HPDE6-E6E7 (cell line): ENCODE measurements at regions not wholly inside any gene's neighbourhood (a gene's known extent, or its start where the extent isn't known, plus 50 kb on each side); places are given as distances from the start of the nearest gene placed in this dataset.

Experiments
- DNase-seq: peaks from one replicate; pipeline ENCODE4 v3.0.0; 2011; ENCODE audit warnings: missing footprints; ENCODE audit errors: extremely low spot score

GRCh38 chr7:25314731-25315267 lies 86.5 kb upstream of the NPVF start:
- no peak for DNase-seq

- no peak for DNase-seq
These were observed 88.1 kb upstream of the NPVF start for GRCh38 chr7:25316366-25316765.

DNA sequence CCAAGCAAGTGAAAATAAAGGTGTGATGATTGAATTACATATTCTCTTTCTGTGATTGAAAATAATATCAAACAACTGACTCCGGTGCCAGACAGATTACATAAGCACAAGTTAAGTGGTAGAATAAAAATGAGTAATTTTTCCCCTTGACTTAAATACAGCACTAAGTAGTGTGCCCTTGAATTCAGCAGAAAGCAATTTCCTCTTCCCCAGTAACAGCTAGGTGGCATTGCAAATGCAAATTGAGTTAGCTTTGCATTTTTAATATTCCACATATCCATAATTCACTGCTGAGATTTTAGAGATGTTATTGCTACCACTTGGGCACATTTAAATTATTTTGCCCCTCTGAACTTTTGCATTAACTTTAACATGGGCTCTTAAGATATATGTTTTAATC lies 89.8 kb upstream of the NPVF start:
- no peak for DNase-seq

GRCh38 chr7:25319707-25320106 lies 91.4 kb upstream of the NPVF start:
- no peak for DNase-seq

GRCh38 chr7:25320791-25321190 lies 92.5 kb upstream of the NPVF start:
- DNase-seq = no peak

DNA sequence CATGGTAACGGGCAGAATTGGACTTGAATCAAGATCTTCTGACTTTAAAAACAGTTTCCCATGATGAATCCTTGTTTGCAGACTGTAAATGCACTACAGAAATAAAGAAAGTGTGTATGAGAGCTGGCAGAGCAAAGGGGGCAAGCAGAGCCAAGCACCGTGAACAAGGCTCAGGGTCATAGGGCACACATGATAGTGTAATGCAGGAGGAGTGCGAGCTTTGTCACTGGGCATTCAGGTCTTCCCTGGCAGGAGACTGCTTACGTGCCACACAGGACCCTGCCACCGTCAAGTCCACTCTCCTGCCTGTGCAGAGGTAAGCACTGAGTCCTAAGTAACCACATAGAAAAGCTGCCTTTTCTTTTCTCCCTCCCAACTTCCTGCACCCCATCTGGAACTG lies 93.1 kb upstream of the NPVF start:
- no peak for DNase-seq

GRCh38 chr7:25322473-25322872 lies 94.2 kb upstream of the NPVF start:
- DNase-seq = no peak

- no peak for DNase-seq
These were observed 97.0 kb upstream of the NPVF start for GRCh38 chr7:25325186-25325757.

DNA sequence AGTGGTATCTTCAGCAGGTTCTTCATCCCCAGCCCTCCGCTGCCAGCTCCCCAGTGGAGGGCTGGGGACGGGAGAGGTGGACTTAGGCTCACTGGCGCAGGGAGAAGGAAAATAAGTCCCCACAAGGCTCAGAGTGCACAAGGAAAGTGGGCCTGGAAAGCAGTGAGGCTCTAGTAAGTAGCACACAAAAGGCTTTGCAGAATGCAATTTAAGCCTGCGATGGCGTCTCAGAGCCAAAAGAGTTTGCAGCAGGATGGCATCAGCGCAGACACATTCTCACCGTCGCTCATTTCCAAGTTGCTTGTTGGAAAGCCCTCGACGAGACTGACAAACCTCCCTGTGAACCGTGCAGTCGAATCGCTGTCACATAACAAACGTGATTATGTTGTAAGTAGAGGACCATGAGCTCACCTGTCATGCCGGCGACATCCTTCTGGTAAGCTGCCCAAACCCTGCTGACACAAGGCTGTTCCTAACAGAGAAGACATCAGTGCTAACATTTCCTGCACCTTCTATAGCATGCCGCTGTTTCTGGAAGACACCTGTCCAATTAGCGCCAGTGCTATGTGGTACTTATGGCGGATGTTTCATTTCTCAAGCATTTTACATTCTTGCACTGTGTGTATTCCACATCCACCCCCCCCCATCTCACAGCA lies 98.3 kb upstream of the NPVF start:
- no peak for DNase-seq

- DNase-seq = no peak
These were observed 101.5 kb upstream of the NPVF start for GRCh38 chr7:25329815-25330214.

DNA sequence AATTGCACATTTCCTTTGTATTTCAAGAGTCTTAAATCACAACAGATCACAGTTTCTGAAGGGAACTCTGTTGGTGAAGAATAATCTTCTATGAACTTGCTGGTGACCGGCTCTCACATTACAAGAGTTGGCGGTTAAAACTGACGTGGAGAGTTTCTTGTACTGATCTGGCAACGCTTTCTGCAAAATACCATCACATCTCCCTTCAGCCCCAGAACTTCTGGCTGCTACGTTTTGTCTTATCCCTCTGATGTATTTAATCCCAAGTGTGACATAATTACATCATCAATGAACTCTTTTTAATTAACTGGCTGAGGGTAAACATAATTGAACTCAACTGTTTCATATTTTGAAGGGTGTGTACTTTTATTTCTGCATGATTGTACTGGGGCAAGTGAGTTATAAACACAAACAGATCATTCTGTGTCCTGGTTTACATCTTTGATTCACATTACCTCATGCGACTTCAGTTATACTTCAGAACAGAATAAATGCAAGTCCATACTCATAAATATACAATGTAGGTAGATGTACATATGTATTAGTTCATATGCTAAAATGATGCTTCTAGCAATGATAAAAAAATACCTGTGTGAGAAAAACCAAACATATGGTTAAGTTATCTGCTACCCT lies 105.1 kb upstream of the NPVF start:
- no peak for DNase-seq

DNA sequence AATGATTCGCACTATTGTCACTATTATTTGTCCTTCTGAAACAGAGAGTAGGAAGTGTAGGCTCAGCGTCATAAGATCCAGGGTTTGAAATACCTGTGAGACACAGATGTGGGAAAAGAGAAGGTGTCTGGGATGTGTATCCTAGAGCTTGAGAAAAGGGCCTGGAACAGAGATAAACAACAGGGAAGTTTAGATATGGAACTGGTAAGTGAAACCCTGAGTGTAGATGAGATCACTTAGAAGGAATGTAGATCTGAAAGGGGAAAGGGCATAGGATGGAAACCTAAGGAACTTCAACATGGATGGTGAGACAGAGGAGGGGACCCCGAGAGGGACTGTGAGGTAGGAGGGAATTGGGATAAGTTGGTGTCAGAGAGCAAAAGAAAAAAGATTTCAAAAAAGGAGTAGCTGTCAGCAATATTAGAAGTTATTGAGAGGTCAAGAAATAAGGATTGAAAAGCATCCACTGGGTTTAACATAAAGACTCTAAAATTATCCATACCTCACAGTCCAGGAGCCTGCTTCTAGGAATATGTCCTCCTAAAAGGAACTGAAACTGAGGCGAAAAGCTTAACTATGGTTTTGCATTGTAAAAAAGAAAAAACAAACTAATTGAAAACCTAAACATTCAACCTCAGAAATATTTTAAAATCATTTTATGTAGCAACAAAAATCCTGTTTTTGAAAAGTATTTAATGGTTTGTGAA lies 119.2 kb upstream of the NPVF start:
- DNase-seq = no peak

GRCh38 chr7:25348104-25348503 lies 119.8 kb upstream of the NPVF start:
- no peak for DNase-seq

GRCh38 chr7:25349283-25350017 lies 121.2 kb upstream of the NPVF start:
- no peak for DNase-seq

GRCh38 chr7:25350041-25350440 lies 121.8 kb upstream of the NPVF start:
- no peak for DNase-seq

- no peak for DNase-seq
These were observed 123.5 kb upstream of the NPVF start for GRCh38 chr7:25351761-25352160.

DNA sequence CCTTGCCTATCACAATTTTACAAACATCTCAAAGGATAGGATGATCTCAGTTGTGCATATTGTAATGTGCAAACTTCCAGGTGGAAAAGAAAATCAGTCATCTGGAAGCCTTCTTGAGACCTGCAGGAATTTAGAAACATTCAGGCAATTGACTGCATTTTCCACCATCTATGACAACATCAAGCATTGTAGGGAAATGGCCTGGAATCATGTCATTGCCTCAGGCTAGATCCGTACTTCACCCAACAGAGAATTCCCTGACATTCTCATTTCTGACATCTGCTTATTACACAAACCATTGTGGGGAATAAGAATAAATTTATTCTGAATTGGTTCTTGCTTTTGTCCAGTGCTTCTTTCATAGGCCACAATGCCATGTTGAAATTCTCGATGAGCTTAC lies 124.9 kb upstream of the NPVF start:
- no peak for DNase-seq

GRCh38 chr7:25353732-25354131 lies 125.4 kb upstream of the NPVF start:
- no peak for DNase-seq

DNA sequence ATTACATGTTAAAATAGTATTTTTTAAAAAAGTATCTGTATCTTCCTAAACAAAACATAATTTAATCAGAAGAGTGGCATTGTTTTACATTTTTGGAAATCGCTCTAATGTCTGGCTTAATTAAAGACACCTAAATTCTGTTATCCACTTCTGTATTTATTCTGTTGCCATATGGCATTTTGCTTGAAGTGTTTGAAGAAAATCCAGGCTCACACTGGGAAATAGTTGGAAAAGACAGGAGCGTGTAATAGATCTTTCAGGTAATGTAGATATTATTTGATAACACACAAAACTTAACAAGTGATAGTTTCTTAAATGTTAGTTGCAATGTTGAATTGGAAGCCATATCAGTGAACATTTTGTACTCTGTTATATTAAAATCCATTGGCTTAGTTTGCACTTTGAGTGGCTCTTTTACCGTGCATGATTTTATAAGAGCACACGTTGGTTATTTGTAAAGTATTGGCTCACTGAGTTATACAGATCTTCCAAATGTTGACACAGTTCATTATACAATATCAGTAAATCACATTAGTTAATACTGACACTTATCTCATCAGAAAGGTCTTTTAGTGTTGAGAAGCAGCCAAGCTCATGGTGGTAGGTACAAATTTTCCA lies 128.4 kb upstream of the NPVF start:
- no peak for DNase-seq

DNA sequence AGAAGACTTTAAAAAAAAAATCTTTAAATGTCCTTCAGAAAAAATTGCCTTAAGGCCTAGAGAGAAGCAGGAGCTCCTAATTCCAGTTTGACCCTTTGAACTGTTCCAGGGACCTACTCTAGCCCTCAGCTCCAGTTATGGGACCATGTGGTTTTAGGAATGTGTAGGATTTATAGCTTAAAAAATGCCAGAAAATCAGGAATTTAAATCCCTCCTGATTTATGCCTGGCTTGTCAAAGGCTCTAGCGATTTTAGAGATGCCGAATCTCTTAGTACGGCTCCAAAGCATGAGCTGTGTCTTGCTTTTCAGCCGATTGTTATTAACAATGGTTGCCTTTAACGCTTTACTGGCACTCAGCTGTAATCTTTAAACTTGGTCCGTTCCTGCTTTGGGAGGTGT lies 130.6 kb upstream of the NPVF start:
- no peak for DNase-seq

- no peak for DNase-seq
These were observed 131.3 kb upstream of the NPVF start for GRCh38 chr7:25359471-25360059.
